BJ (cell line): ENCODE measurements at regions not wholly inside any gene's neighbourhood (a gene's known extent, or its start where the extent isn't known, plus 50 kb on each side); places are given as distances from the start of the nearest gene placed in this dataset.

Source experiments
- CTCF ChIA-PET: fragments of 350-600 bp; formaldehyde crosslinking; extraction: SDS; loops from one replicate; lab custom pipeline; 2021; ENCODE audit warnings: antibody characterized with exemption, inconsistent platforms; lab: Yijun Ruan, JAX
- POLR2A ChIA-PET: fragments of 300-600 bp; sonication (Branson Sonifier 250); formaldehyde crosslinking; extraction: SDS; loops from one replicate; lab custom pipeline; 2021; ENCODE audit warnings: antibody characterized with exemption; lab: Charles Lee
- DNase-seq: peaks from one replicate; pipeline ENCODE4 v3.0.0-alpha.2; 2011; ENCODE audit warnings: low read depth
- H3K27me3 ChIP-seq: 2 replicates; pipeline ENCODE4 v1.6.0; 2011; ENCODE audit warnings: low read length; ENCODE audit not compliant: control insufficient read depth, insufficient read depth
- H3K36me3 ChIP-seq: 2 replicates; pipeline ENCODE4 v1.5.1; 2011; ENCODE audit warnings: low read length; ENCODE audit not compliant: control insufficient read depth, insufficient read depth
- H3K4me3 ChIP-seq: 2 replicates; pipeline ENCODE4 v1.5.1; 2011; ENCODE audit warnings: low read depth, mild to moderate bottlenecking, control low read depth, low read length
- CTCF ChIP-seq: IDR thresholded peaks from 2 replicates; pipeline ENCODE4 v1.5.1; 2011; ENCODE audit warnings: low read depth, mild to moderate bottlenecking, control low read depth, inconsistent platforms, low read length, moderate library complexity; ENCODE audit not compliant: insufficient read depth

GRCh38 chr15:26148156-26148860 lies 285.2 kb upstream of the ATP10A start:
- ChIA-PET POLR2A (no interaction called here), CTCF (no interaction called here)
- Histone ChIP-seq H3K4me3 (no peak overlapping the region), H3K36me3 (no peaks in the 10 kb centered on the region), H3K27me3 (no peaks in the 10 kb centered on the region)
- no peak for TF ChIP-seq CTCF
- DNase-seq: no peak

- TF ChIP-seq CTCF: no peak
- no peak overlapping the region for H3K4me3 ChIP-seq
- H3K27me3 ChIP-seq: no peaks in the 10 kb centered on the region
- CTCF ChIA-PET: no interaction called here
- no peak for DNase-seq
- H3K36me3 ChIP-seq: no peaks in the 10 kb centered on the region
- POLR2A ChIA-PET: no interaction called here
Observed at GRCh38 chr15:26146202-26146601, 283.1 kb upstream of the ATP10A start.

- TF ChIP-seq CTCF: no peak
- POLR2A ChIA-PET: no interaction called here
- no peaks in the 10 kb centered on the region for H3K27me3 ChIP-seq
- CTCF ChIA-PET: no interaction called here
- no peak overlapping the region for H3K4me3 ChIP-seq
- DNase-seq: no peak
- no peaks in the 10 kb centered on the region for H3K36me3 ChIP-seq
Observed at GRCh38 chr15:26145796-26146195, 282.7 kb upstream of the ATP10A start.

- Histone ChIP-seq H3K4me3 (no peak overlapping the region), H3K36me3 (no peaks in the 10 kb centered on the region), H3K27me3 (no peaks in the 10 kb centered on the region)
- ChIA-PET POLR2A (no interaction called here), CTCF (no interaction called here)
- no peak for DNase-seq
- no peak for TF ChIP-seq CTCF
Observed at GRCh38 chr15:26144836-26145235, 281.7 kb upstream of the ATP10A start.

GRCh38 chr15:26143221-26143620 lies 280.1 kb upstream of the ATP10A start:
- H3K36me3 ChIP-seq: no peaks in the 10 kb centered on the region
- no peaks in the 10 kb centered on the region for H3K27me3 ChIP-seq
- POLR2A ChIA-PET: no interaction called here
- no peak overlapping the region for H3K4me3 ChIP-seq
- CTCF ChIA-PET: no interaction called here
- no peak for DNase-seq
- no peak for TF ChIP-seq CTCF
